ENCODE measurements at regions not wholly inside any gene's neighbourhood (a gene's known extent, or its start where the extent isn't known, plus 50 kb on each side); places are given as distances from the start of the nearest gene placed in this dataset.

- no peak overlapping the region for H3K27ac ChIP-seq (ENCODE audit: low read depth in 1 of 2, low read length in 2 of 2)
- H3K9ac ChIP-seq (ENCODE audit: low read depth in 1 of 2, low read length in 2 of 2): no peak overlapping the region
- no peaks in the 10 kb centered on the region for H3K4me1 ChIP-seq (ENCODE audit: control insufficient read depth in 4 of 4, insufficient read depth in 4 of 4, low read length in 3 of 4)
- no peaks in the 10 kb centered on the region for H3K36me3 ChIP-seq (ENCODE audit: control insufficient read depth in 4 of 4, insufficient read depth in 3 of 4, low read depth in 1 of 4, low read length in 3 of 4)
- H3K27me3 ChIP-seq (ENCODE audit: control insufficient read depth in 4 of 4, insufficient read depth in 4 of 4, low read length in 3 of 4): no peaks in the 10 kb centered on the region
- H3K9me3 ChIP-seq (ENCODE audit: control insufficient read depth in 4 of 4, low read length in 3 of 4): no peaks in the 10 kb centered on the region
- no peak overlapping the region for H3K4me3 ChIP-seq (ENCODE audit: low read depth in 1 of 3, low read length in 3 of 3)
- no peak for DNase-seq (ENCODE audit: low spot score)
- TF ChIP-seq REST (IDR thresholded peaks at IDR 0.05): no peak
- no peak for TF ChIP-seq YY1 (IDR thresholded peaks at IDR 0.05)
- TF ChIP-seq JUND (IDR thresholded peaks at IDR 0.05): no peak
- no peak for TF ChIP-seq SP1 (IDR thresholded peaks at IDR 0.05)
- TF ChIP-seq CTCF (IDR thresholded peaks at IDR 0.05; ENCODE audit: low read depth, low read length, missing input control): no peak
- TF ChIP-seq ATF3 (IDR thresholded peaks at IDR 0.05): no peak
- no peak for TF ChIP-seq FOXA2 (IDR thresholded peaks at IDR 0.05)
- no peak for TF ChIP-seq RXRA (IDR thresholded peaks at IDR 0.05)
- TF ChIP-seq FOXA1 (IDR thresholded peaks at IDR 0.05): no peak
- TF ChIP-seq RAD21 (IDR thresholded peaks at IDR 0.05): no peak
- no peak for TF ChIP-seq NR2F2 (IDR thresholded peaks at IDR 0.05)
- TF ChIP-seq ZBTB33 (IDR thresholded peaks at IDR 0.05): no peak
- no peak for TF ChIP-seq GABPA (IDR thresholded peaks at IDR 0.05 in 1 of 2, conservative IDR thresholded peaks at IDR 0.05 in 1 of 2)
- TF ChIP-seq EGR1 (IDR thresholded peaks at IDR 0.05; ENCODE audit: low read depth in 2 of 2): no peak
- TF ChIP-seq HNF4G (IDR thresholded peaks at IDR 0.05): no peak
- no peak for TF ChIP-seq HNF4A (conservative IDR thresholded peaks at IDR 0.05)
- TF ChIP-seq MAX (IDR thresholded peaks at IDR 0.05): no peak
- TF ChIP-seq TAF1 (conservative IDR thresholded peaks at IDR 0.05): no peak
Measured at GRCh38 chr6:77136086-77136485, 327.2 kb downstream of the HTR1B start.

- WGBS: 84% methylated on average over 5 of the region's 5 CpGs
- no peak overlapping the region for H3K4me3 ChIP-seq (ENCODE audit: low read depth in 1 of 3, low read length in 3 of 3)
Measured at GRCh38 chr6:77133031-77133430, 330.3 kb downstream of the HTR1B start.

More at GRCh38 chr6:77133031-77133430, 330.3 kb downstream of the HTR1B start:
- Histone ChIP-seq H3K9me3 (ENCODE audit: control insufficient read depth in 4 of 4, low read length in 3 of 4) (no peaks in the 10 kb centered on the region), H3K27ac (ENCODE audit: low read depth in 1 of 2, low read length in 2 of 2) (no peak overlapping the region), H3K9ac (ENCODE audit: low read depth in 1 of 2, low read length in 2 of 2) (no peak overlapping the region), H3K27me3 (ENCODE audit: control insufficient read depth in 4 of 4, insufficient read depth in 4 of 4, low read length in 3 of 4) (no peaks in the 10 kb centered on the region), H3K36me3 (ENCODE audit: control insufficient read depth in 4 of 4, insufficient read depth in 3 of 4, low read depth in 1 of 4, low read length in 3 of 4) (no peaks in the 10 kb centered on the region), H3K4me1 (ENCODE audit: control insufficient read depth in 4 of 4, insufficient read depth in 4 of 4, low read length in 3 of 4) (no peaks in the 10 kb centered on the region)
- TF ChIP-seq GABPA (IDR thresholded peaks at IDR 0.05 in 1 of 2, conservative IDR thresholded peaks at IDR 0.05 in 1 of 2) (no peak), HNF4A (conservative IDR thresholded peaks at IDR 0.05) (no peak), ZBTB33 (IDR thresholded peaks at IDR 0.05) (no peak), SP1 (IDR thresholded peaks at IDR 0.05) (no peak), ATF3 (IDR thresholded peaks at IDR 0.05) (no peak), JUND (IDR thresholded peaks at IDR 0.05) (no peak), FOXA2 (IDR thresholded peaks at IDR 0.05) (no peak), YY1 (IDR thresholded peaks at IDR 0.05) (no peak), MAX (IDR thresholded peaks at IDR 0.05) (no peak), REST (IDR thresholded peaks at IDR 0.05) (no peak), HNF4G (IDR thresholded peaks at IDR 0.05) (no peak)
- no peak for DNase-seq (ENCODE audit: low spot score)

All from liver (tissue), 8 donors.